Neural cell (in vitro differentiated cells): ENCODE measurements at regions not wholly inside any gene's neighbourhood (a gene's known extent, or its start where the extent isn't known, plus 50 kb on each side); places are given as distances from the start of the nearest gene placed in this dataset.

ENCODE experiments used
- CTCF ChIP-seq: fragments of 450-650 bp; IDR thresholded peaks from 2 replicates; pipeline ENCODE4 v1.5.1; 2014; ENCODE audit warnings: antibody characterized with exemption, mild to moderate bottlenecking, moderate library complexity; ENCODE audit not compliant: poor library complexity, severe bottlenecking
- RAD21 ChIP-seq: fragments of 450-650 bp; conservative IDR thresholded peaks from 2 replicates; pipeline ENCODE4 v1.6.1; 2014; ENCODE audit warnings: antibody characterized with exemption, mild to moderate bottlenecking, moderate library complexity
- TF ChIP-seq, protein P1 (sequence below): IDR thresholded peaks from 2 replicates; pipeline ENCODE4 v1.6.1; 2012; ENCODE audit warnings: borderline replicate concordance

DNA sequence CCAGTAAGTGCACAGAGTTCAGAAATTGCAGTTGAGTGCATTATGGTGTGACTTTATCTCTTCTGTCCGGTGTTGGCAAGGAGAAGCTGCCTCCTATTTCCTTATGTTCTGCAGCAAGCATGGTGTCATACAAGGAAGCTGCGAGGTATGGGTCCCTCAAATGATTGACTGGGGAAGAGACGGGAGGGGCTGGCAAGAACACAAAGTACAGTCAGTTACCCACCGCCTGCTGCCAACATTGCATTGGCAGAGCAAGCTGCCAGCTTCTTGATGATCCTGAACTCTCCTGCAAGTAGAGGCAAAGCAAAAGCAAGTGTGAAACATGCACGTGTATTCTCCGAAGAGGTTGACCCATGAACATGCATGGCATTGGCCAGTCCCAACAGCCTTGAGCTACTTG lies 1013.6 kb downstream of the UQCRFS1 start:
- TF ChIP-seq CTCF (no peak), RAD21 (no peak)
- TF ChIP-seq, protein P1, sequence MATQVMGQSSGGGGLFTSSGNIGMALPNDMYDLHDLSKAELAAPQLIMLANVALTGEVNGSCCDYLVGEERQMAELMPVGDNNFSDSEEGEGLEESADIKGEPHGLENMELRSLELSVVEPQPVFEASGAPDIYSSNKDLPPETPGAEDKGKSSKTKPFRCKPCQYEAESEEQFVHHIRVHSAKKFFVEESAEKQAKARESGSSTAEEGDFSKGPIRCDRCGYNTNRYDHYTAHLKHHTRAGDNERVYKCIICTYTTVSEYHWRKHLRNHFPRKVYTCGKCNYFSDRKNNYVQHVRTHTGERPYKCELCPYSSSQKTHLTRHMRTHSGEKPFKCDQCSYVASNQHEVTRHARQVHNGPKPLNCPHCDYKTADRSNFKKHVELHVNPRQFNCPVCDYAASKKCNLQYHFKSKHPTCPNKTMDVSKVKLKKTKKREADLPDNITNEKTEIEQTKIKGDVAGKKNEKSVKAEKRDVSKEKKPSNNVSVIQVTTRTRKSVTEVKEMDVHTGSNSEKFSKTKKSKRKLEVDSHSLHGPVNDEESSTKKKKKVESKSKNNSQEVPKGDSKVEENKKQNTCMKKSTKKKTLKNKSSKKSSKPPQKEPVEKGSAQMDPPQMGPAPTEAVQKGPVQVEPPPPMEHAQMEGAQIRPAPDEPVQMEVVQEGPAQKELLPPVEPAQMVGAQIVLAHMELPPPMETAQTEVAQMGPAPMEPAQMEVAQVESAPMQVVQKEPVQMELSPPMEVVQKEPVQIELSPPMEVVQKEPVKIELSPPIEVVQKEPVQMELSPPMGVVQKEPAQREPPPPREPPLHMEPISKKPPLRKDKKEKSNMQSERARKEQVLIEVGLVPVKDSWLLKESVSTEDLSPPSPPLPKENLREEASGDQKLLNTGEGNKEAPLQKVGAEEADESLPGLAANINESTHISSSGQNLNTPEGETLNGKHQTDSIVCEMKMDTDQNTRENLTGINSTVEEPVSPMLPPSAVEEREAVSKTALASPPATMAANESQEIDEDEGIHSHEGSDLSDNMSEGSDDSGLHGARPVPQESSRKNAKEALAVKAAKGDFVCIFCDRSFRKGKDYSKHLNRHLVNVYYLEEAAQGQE, result no peak
